ENCODE measurements at regions not wholly inside any gene's neighbourhood (a gene's known extent, or its start where the extent isn't known, plus 50 kb on each side); places are given as distances from the start of the nearest gene placed in this dataset.

GRCh38 chr13:68028701-68029100 is 798.6 kb upstream of the PCDH9 start:
- no peak for DNase-seq (ENCODE audit: low spot score)

GRCh38 chr13:68027306-68027705 is 797.2 kb upstream of the PCDH9 start:
- DNase-seq (ENCODE audit: low spot score) = no peak

GRCh38 chr13:68026077-68026476 is 795.9 kb upstream of the PCDH9 start:
- DNase-seq (ENCODE audit: low spot score) = no peak

- DNase-seq (ENCODE audit: low spot score) = no peak
Observed at GRCh38 chr13:68025604-68026003, 795.5 kb upstream of the PCDH9 start.

- no peak for DNase-seq (ENCODE audit: low spot score)
Observed at GRCh38 chr13:68023838-68024581, 793.9 kb upstream of the PCDH9 start.

GRCh38 chr13:68019901-68020300 is 789.8 kb upstream of the PCDH9 start:
- no peak for DNase-seq (ENCODE audit: low spot score)

- no peak for DNase-seq (ENCODE audit: low spot score)
Observed at GRCh38 chr13:68009546-68009945, 779.4 kb upstream of the PCDH9 start.

GRCh38 chr13:68007576-68007975 is 777.4 kb upstream of the PCDH9 start:
- DNase-seq (ENCODE audit: low spot score) = no peak

- no peak for DNase-seq (ENCODE audit: low spot score)
Observed at GRCh38 chr13:67996101-67996500, 766.0 kb upstream of the PCDH9 start.

- DNase-seq (ENCODE audit: low spot score) = no peak
Observed at GRCh38 chr13:67990868-67991267, 760.7 kb upstream of the PCDH9 start.

GRCh38 chr13:67986234-67986633 is 756.1 kb upstream of the PCDH9 start:
- DNase-seq (ENCODE audit: low spot score) = no peak

GRCh38 chr13:67977066-67977465 is 746.9 kb upstream of the PCDH9 start:
- DNase-seq (ENCODE audit: low spot score) = no peak

- DNase-seq (ENCODE audit: low spot score) = peak; percentile 3
Observed at GRCh38 chr13:67971291-67971690, 741.2 kb upstream of the PCDH9 start.

GRCh38 chr13:67967031-67967430 is 736.9 kb upstream of the PCDH9 start:
- DNase-seq (ENCODE audit: low spot score) = no peak

- no peak for DNase-seq (ENCODE audit: low spot score)
Observed at GRCh38 chr13:67966065-67966464, 735.9 kb upstream of the PCDH9 start.

GRCh38 chr13:67964986-67965385 is 734.9 kb upstream of the PCDH9 start:
- no peak for DNase-seq (ENCODE audit: low spot score)

- no peak for DNase-seq (ENCODE audit: low spot score)
Observed at GRCh38 chr13:67964091-67964490, 734.0 kb upstream of the PCDH9 start.

GRCh38 chr13:67961331-67961730 is 731.2 kb upstream of the PCDH9 start:
- DNase-seq (ENCODE audit: low spot score) = no peak

GRCh38 chr13:67951431-67951830 is 721.3 kb upstream of the PCDH9 start:
- no peak for DNase-seq (ENCODE audit: low spot score)

- no peak for DNase-seq (ENCODE audit: low spot score)
Observed at GRCh38 chr13:67950603-67951002, 720.5 kb upstream of the PCDH9 start.

- DNase-seq (ENCODE audit: low spot score) = no peak
Observed at GRCh38 chr13:67946131-67946530, 716.0 kb upstream of the PCDH9 start.

GRCh38 chr13:67943116-67943515 is 713.0 kb upstream of the PCDH9 start:
- DNase-seq (ENCODE audit: low spot score) = no peak

GRCh38 chr13:67935626-67936025 is 705.5 kb upstream of the PCDH9 start:
- DNase-seq (ENCODE audit: low spot score) = no peak

- no peak for DNase-seq (ENCODE audit: low spot score)
Observed at GRCh38 chr13:67934617-67935330, 704.6 kb upstream of the PCDH9 start.
